ENCODE measurements at regions not wholly inside any gene's neighbourhood (a gene's known extent, or its start where the extent isn't known, plus 50 kb on each side); places are given as distances from the start of the nearest gene placed in this dataset.

- Histone ChIP-seq H3K4me1 (ENCODE audit: insufficient read depth, low read length) (no peaks in the 10 kb centered on the region), H3K4me3 (ENCODE audit: low read length) (no peak overlapping the region), H3K4me2 (ENCODE audit: low read length) (no peak overlapping the region), H3F3A (ENCODE audit: low read length, unreplicated experiment) (no peaks in the 10 kb centered on the region), H3K9ac (ENCODE audit: low read length) (no peak overlapping the region), H3K27me3 (ENCODE audit: low read length) (peaks cover 41% of the 10 kb centered on the region), H3K36me3 (ENCODE audit: low read depth, low read length) (no peaks in the 10 kb centered on the region), H3K9me3 (ENCODE audit: low read length) (no peaks in the 10 kb centered on the region), H3K9me2 (replicated peaks; ENCODE audit: low read length) (no peaks in the 10 kb centered on the region), H3K79me2 (ENCODE audit: low read length) (no peaks in the 10 kb centered on the region), H2AFZ (ENCODE audit: low read length) (no peak overlapping the region), H4K20me1 (ENCODE audit: low read length) (no peaks in the 10 kb centered on the region), H3K27ac (ENCODE audit: low read length) (no peak overlapping the region)
- DNase-seq = no peak
- TF ChIP-seq EZH2 (IDR thresholded peaks at IDR 0.05; ENCODE audit: low read length, unreplicated experiment) (no peak), CTCF (conservative IDR thresholded peaks at IDR 0.05; ENCODE audit: low read depth, low read length) (no peak), EZH2phosphoT487 (IDR thresholded peaks at IDR 0.05; ENCODE audit: borderline replicate concordance, low read length) (no peak)
- intact Hi-C loops (cut with micrococcal nuclease) = no loop called here
- no TSS peak for BruUV-seq (replicated peaks)
- CTCF ChIA-PET = no interaction called here
- POLR2A ChIA-PET (ENCODE audit: unreplicated experiment) = no interaction called here
- no peak for ATAC-seq
Observed at GRCh38 chr6:20326422-20326728, 75.3 kb upstream of the E2F3 start.

- Histone ChIP-seq H3K4me2 (ENCODE audit: low read length) (no peak overlapping the region), H3K4me3 (ENCODE audit: low read length) (no peak overlapping the region), H3K9me2 (replicated peaks; ENCODE audit: low read length) (no peaks in the 10 kb centered on the region), H3K9ac (ENCODE audit: low read length) (no peak overlapping the region), H3K36me3 (ENCODE audit: low read depth, low read length) (no peaks in the 10 kb centered on the region), H3K27ac (ENCODE audit: low read length) (no peak overlapping the region), H3K79me2 (ENCODE audit: low read length) (no peaks in the 10 kb centered on the region), H3K9me3 (ENCODE audit: low read length) (no peaks in the 10 kb centered on the region), H3F3A (ENCODE audit: low read length, unreplicated experiment) (no peaks in the 10 kb centered on the region), H2AFZ (ENCODE audit: low read length) (no peak overlapping the region), H3K4me1 (ENCODE audit: insufficient read depth, low read length) (no peaks in the 10 kb centered on the region), H4K20me1 (ENCODE audit: low read length) (no peaks in the 10 kb centered on the region), H3K27me3 (ENCODE audit: low read length) (peaks cover 47% of the 10 kb centered on the region)
- POLR2A ChIA-PET (ENCODE audit: unreplicated experiment) = no interaction called here
- intact Hi-C loops (cut with micrococcal nuclease) = no loop called here
- CTCF ChIA-PET = no interaction called here
- ATAC-seq (no peak), DNase-seq (no peak)
- no TSS peak for BruUV-seq (replicated peaks)
- no peak for TF ChIP-seq EZH2phosphoT487 (IDR thresholded peaks at IDR 0.05; ENCODE audit: borderline replicate concordance, low read length)
- no peak for TF ChIP-seq EZH2 (IDR thresholded peaks at IDR 0.05; ENCODE audit: low read length, unreplicated experiment)
- TF ChIP-seq CTCF (conservative IDR thresholded peaks at IDR 0.05; ENCODE audit: low read depth, low read length) = no peak
Observed at GRCh38 chr6:20327141-20327540, 74.5 kb upstream of the E2F3 start.

- no peak overlapping the region for H2AFZ ChIP-seq (ENCODE audit: low read length)
- CTCF ChIA-PET = no interaction called here
- no peak for ATAC-seq
Observed at GRCh38 chr6:20328266-20328923, 73.3 kb upstream of the E2F3 start.

More at GRCh38 chr6:20328266-20328923, 73.3 kb upstream of the E2F3 start:
- Histone ChIP-seq H3K36me3 (ENCODE audit: low read depth, low read length) (no peaks in the 10 kb centered on the region), H3K79me2 (ENCODE audit: low read length) (no peaks in the 10 kb centered on the region), H3K4me3 (ENCODE audit: low read length) (no peak overlapping the region), H3K4me1 (ENCODE audit: insufficient read depth, low read length) (no peaks in the 10 kb centered on the region), H3K9me3 (ENCODE audit: low read length) (no peaks in the 10 kb centered on the region), H4K20me1 (ENCODE audit: low read length) (no peaks in the 10 kb centered on the region), H3K27me3 (ENCODE audit: low read length) (peaks cover 59% of the 10 kb centered on the region), H3K27ac (ENCODE audit: low read length) (no peak overlapping the region), H3K9me2 (replicated peaks; ENCODE audit: low read length) (no peaks in the 10 kb centered on the region), H3K4me2 (ENCODE audit: low read length) (no peak overlapping the region), H3F3A (ENCODE audit: low read length, unreplicated experiment) (no peaks in the 10 kb centered on the region), H3K9ac (ENCODE audit: low read length) (no peak overlapping the region)
- POLR2A ChIA-PET (ENCODE audit: unreplicated experiment) = no interaction called here
- no peak for DNase-seq
- TF ChIP-seq EZH2 (IDR thresholded peaks at IDR 0.05; ENCODE audit: low read length, unreplicated experiment) (no peak), CTCF (conservative IDR thresholded peaks at IDR 0.05; ENCODE audit: low read depth, low read length) (no peak), EZH2phosphoT487 (IDR thresholded peaks at IDR 0.05; ENCODE audit: borderline replicate concordance, low read length) (no peak)
- intact Hi-C loops (cut with micrococcal nuclease) = no loop called here
- no TSS peak for BruUV-seq (replicated peaks)
